ENCODE measurements at regions not wholly inside any gene's neighbourhood (a gene's known extent, or its start where the extent isn't known, plus 50 kb on each side); places are given as distances from the start of the nearest gene placed in this dataset.

DNA sequence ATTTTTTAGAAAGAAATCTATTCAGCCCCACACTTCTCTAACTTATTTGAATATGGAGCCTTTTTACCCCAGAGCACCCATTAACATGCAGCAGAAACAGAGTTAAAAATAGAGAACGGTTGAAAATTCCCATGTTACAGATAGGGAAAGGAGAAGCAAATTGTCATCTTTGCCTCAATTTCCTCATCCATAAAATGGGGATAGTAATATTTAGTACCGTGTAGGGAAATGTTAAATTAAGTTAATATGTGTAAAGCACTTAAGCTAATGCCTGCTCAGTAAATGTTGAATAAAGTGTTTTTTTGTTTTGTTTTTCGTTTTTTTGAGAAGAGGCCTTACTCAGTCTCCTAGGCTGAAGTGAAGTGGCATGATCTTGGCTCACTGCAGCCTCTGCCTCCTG is 50.3 kb downstream of the NAV1 start:
- DNase-seq (ENCODE audit: missing footprints) (no peak), ATAC-seq (no peak)
- intact Hi-C loops (cut with DNase I), result no loop called here

DNA sequence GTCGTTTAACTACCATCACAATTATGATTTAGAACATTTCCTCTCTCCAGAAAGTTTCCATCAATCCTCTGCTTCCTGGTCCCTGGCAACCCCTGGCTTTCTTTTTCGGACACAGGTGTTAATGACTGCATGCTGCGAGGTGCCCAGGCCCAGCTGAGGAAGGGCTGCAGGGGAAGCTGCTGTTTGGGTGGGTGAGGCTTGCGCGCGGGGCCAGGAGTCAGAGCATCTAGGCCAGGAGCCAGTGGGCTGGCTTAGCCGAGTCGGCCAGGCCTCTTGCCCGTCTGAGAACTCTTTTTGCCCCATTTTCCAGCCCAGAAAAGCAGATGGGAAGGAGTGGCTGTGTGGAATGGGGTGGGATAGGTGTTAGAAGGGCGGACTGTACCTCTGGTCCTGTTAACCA is 51.5 kb downstream of the NAV1 start:
- intact Hi-C loops (cut with DNase I), result no loop called here
- DNase-seq (ENCODE audit: missing footprints), result no peak
- ATAC-seq, result no peak

DNA sequence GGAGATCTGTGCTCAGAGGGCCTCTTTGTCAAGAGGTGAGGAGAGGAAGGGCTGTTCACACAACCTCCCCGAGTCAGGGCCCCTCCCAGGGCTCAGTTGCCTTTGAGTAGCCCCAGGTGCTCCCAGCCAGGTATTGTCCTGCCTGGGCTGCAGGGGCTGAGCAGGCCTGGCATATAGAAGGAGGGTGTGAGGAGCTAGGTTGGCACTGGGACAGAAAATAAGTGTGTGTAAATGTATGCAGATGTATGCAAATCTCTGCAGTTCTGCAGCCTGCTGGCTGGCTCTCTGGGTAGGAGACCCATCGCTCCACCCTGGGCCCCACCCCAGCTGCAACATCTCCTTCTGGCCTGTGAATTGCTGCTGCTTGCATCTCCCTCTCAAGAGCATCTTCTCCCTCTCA is 52.4 kb downstream of the NAV1 start:
- intact Hi-C loops (cut with DNase I), result no loop called here
- ATAC-seq (no peak), DNase-seq (ENCODE audit: missing footprints) (no peak)

DNA sequence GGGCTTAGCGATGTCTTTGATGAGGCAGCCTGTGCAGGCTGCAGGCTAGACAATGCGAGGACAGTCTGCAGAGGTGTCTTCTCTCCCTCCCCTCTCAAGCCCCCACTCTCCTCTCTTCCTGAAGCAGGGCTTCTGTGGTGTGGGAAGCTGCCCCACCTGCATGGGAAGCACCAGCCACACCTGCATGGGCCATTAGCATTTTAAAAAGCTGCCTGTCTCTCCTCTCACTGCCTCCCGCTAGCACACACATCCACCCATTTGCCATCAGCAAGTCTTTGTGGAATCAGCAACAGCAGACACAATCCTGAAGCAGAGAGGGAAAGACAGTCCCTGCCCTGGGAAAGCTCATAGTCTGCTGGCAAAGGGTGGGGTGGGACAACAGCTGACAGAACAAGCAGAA is 53.1 kb downstream of the NAV1 start:
- ATAC-seq (no peak), DNase-seq (ENCODE audit: missing footprints) (no peak)
- intact Hi-C loops (cut with DNase I), result no loop called here

DNA sequence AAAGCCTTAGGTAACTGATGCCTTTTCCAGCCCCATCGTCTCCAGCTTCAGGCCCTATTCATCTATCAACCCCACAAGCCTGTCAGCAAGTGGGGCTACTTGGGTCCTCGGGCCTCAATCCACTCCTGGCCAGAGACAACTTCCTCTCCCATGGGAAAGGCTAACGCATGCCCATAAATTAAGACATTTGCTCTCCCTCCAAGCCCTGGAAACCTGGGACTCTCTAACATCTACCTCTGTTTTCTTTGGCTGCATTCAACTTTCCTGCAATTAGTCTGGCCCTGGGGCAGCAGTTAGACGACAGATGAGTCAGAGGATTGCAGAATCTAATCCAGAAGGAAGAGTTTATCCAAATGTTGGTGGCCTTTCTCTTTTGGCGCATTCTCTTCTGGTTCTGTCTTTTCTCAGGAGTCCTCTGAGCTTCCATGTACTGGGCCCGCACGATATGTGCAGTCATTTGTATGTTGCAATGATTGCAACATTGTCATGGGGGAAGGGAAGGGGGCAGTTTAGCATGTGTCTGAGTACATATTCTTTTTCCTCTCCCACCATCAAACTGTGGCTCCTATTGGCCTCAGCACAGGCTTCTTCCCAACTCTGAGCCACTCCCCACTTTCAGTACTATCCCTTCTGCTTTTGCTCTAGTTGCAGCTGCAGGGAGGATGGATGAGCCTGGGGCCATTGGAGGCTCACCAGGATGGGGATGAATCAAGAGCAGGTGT is 54.4 kb downstream of the NAV1 start:
- peak; percentile 89 for ATAC-seq
- intact Hi-C loops (cut with DNase I), result no loop called here
- DNase-seq (ENCODE audit: missing footprints), result no peak

DNA sequence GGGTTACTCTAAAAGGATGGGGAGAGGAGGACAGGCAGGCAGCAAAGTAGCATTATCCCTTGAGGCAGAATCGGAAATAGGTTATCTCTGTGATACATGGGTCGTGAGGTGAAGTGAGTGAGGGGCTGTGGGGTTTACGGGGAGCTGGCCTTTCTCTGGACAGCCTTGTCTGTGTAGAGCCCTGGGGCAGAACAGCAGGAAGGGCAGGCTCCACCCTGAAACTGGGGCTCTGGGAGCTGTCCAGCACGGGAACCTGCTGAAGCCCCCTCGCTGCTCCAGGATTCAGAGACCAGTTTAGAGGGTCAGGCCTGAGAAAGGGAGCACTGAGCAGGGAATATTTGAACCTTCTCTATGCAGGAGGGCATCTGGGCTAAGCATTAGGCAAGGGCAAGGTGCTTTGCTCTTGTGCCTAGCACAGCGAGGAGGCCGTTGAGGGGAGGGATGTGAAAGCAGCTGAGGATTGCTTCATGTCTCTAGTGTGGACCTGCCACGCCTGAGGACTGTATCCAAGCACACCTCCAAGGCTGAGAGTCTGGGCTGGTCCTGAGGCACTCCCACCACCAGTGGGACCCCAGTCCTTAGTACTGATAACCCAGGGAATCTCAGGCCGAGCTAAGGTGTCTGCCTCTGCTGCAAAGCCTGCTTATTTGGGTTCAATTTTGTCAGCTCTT is 55.8 kb downstream of the NAV1 start:
- intact Hi-C loops (cut with DNase I), result no loop called here
- ATAC-seq (no peak), DNase-seq (ENCODE audit: missing footprints) (no peak)

DNA sequence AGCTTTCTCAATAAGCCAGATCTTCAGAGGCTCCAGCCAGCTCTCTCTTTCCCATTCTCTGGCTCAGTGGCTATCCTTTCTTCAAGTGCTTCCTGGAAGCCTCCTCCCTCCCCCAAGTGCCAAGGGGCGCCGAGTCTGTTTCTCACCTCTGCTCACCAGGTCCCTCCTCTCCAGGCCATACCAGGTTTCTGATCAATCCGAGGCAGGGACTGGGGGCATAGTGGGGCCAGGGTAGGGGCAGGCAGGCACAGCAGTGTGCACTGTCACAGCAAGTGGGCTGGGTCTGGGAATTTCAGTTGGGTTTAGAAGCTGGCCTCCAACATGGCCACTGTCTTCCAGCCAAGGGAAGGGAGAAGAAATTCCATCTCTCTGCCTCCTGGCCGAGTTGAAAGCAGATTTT is 56.5 kb downstream of the NAV1 start:
- no peak for DNase-seq (ENCODE audit: missing footprints)
- ATAC-seq, result no peak

DNA sequence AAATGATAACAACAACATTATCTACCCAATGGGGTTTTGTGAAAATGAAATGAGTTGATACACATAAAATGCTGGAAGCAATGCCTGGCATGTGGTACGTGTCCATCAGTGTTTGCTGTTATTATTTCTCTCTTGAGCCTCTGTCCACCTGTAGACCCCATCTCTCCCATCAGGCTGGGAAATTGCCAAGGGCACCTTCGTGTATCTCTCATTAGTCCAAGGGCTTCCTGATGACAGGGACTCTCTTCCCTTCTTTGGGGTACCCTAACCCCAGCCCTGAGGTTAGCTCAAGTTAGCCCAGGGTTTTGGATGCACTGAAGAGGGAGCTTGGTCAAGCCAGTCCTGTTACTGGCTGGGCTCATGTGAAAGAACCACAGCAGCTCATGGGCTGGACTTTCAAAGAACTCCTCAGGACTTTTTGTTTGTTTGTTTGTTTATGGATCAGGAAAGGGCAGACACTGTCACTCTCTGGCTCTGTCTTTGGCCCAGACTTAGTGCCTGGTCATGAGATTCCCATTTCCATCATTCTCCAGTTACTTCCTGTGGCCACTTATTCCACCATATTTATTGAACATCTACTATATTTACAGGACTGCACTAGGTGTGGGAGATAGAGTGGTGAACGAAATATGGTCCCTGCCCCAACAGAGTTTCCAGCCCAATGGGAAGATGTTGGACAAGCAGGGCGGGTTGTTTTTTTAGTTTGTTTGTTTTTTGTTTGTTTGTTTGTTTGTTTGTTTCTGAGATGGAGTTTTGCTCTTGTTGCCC is 57.4 kb downstream of the NAV1 start:
- intact Hi-C loops (cut with DNase I), result loop anchor here (2.0 kb wide), 1 partner anchor 27 kb away; no protein-coding TSS in a partner anchor

More for the DNA sequence above, 56.5 kb downstream of the NAV1 start:
- intact Hi-C loops (cut with DNase I), result no loop called here

DNA sequence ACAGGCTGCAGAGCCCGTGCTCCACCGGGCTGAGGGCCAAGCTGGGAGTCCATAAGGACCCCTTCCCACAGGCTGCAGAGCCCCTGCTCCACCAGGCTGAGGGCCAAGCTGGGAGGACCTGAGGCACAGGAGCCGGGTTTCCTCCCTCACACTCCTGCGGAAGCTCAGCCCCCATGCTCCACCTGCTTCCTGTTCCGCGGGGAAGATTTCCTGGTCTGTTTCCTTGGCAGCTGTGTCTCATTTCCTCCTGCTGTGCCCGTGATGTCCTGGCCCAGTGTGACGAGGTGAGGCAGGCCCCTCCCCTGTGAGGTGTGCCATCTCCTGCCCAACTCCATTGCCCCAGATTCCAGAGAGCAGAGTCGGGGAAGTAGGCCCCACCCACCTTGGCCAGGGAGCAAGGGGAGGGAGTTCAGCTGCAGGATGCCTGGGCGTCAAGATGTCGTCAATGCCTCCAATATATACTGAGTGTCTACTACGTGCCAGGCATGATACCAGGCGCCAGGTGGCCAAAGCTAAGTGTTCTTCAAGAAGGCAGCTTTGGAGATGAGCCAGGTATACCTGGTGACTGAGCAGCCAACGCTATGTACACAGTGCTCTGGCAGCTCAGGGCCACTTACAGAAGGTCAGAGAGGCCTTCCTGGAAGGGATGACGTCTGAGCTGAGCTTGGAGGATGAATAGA is 58.8 kb downstream of the NAV1 start:
- ATAC-seq (no peak), DNase-seq (ENCODE audit: missing footprints) (no peak)
- intact Hi-C loops (cut with DNase I), result loop anchor here (2.0 kb wide), 1 partner anchor 29 kb away; no protein-coding TSS in a partner anchor

More for the DNA sequence above, 57.4 kb downstream of the NAV1 start:
- ATAC-seq, result no peak
- no peak for DNase-seq (ENCODE audit: missing footprints)

DNA sequence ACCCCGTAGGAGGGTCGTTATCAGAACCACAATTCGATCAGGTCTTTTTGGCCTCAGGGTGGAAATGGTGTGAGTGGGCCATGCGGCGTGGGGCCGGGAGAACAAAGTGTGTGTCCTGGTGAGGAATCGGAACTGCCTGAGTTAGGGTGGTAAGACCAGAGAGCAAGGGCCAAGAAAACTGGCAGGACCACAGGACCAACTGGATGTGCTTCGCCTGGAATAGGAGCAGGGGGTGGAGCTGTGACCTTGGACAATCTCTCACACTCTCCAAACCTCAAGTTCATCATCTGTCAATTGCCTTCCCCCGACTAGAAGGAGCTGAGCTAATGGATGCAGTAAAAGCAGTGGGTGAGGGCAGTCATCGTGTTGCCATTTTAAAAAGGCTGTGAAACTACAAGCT is 59.5 kb downstream of the NAV1 start:
- intact Hi-C loops (cut with DNase I), result no loop called here
- DNase-seq (ENCODE audit: missing footprints) (no peak), ATAC-seq (no peak)

DNA sequence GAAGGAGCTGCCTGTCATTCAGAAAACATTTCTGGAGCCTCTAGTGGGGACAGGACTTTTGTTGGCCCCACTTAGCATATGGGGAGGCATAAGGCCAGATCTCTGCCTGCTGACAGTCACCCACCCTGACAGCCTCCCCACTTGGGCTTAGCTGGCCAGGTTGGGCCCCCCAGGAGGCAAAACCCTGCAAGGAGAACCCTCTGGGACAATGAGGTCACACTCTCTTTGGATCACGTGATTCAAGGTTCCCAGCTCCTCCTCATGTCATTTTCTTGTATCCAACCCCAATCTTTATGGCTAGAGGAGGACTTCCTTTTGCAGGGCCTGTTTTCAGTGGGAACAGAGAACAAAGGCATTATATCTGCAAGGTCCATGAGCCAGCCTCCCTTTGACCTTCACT is 60.0 kb downstream of the NAV1 start:
- DNase-seq (ENCODE audit: missing footprints) (no peak), ATAC-seq (no peak)
- intact Hi-C loops (cut with DNase I), result no loop called here

DNA sequence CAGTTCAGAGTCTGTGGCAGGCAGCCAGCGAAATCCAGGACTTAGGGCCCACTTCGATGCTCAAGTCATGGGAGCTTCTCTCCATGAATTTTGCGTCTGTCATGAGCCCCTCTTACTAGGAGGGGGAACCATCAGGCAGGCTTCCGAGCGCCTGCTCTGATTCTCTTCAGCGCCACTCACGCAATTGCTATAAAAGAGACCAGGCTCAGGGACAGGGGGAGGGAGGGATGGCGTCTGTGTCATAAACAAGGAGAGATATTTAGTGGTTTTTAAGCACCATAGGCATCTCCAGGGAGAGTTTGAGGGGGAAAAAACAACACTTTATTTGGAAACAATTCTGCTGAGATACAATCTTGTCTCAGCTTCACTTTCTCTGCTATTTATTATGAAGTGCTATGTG is 60.6 kb downstream of the NAV1 start:
- DNase-seq (ENCODE audit: missing footprints) (no peak), ATAC-seq (no peak)
- intact Hi-C loops (cut with DNase I), result no loop called here

DNA sequence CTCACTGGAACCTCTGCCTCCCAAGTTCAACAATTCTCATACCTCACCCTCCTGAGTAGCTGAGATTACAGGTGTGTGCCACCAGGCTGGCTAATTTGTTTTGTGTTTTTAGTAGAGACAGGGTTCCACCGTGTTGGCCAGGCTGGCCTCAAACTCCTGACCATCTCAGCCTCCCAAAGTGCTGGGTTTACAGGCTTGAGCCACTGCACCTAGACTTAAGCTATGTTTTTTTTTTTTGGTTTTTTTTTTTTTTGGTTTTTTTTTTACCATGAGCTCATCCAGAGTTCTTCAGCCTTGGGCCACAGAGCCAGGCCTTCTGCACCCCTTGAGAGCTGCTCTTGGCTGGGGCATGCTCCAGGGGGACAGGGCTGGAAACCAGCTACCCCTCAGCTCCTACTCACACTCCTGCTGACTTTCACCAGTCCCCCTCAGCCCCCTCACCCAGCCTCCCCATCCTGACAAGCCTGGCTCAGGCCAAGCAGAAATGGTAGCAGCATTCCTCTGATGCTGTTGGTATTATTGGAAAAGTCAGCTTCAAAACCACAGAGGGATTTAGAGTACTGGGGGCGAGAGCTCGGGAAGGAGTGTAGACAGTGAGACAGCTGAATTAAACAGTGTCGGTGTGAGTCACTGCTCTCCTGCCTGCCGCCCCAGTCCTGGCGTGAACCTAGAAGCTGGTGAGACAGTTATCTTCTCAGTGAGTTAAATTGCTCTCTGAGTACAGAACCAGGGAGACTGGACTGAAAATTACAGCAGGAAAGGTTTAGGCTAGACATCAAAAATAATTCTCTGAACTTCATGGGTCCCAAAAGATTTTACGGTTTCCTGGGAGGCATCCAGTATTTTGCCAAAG is 63.7 kb downstream of the NAV1 start:
- intact Hi-C loops (cut with DNase I), result no loop called here
- DNase-seq (ENCODE audit: missing footprints) (no peak), ATAC-seq (peak; percentile 24)

DNA sequence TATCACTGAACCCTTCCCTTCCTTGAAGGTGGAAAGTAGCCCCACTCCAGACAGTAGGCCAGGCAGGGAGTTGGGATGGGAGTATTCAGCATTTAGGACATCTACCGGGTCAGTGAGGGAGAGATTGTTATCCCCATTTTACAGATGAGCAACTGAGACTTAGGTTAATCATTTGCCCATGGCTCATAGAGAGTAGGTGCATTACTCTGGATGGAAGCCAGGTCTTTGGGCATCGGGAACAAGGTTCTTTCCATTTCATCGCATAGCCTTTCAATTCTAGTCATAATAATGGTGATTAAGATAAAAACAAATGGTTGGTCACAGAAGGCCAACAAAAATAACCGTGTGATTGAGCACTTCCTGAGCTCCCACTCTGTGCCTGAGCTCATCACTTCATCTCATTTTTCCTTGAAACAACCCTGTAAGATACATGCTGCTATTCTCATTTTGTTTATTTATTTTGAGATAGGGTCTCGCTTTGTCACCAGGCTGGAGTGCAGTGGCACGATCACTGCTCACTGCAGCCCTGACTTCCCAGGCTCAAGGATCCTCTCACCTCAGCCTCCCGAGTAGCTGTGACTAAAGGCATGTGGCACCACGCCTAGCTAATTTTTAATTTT is 64.8 kb downstream of the NAV1 start:
- intact Hi-C loops (cut with DNase I), result no loop called here
- ATAC-seq (no peak), DNase-seq (ENCODE audit: missing footprints) (no peak)

DNA sequence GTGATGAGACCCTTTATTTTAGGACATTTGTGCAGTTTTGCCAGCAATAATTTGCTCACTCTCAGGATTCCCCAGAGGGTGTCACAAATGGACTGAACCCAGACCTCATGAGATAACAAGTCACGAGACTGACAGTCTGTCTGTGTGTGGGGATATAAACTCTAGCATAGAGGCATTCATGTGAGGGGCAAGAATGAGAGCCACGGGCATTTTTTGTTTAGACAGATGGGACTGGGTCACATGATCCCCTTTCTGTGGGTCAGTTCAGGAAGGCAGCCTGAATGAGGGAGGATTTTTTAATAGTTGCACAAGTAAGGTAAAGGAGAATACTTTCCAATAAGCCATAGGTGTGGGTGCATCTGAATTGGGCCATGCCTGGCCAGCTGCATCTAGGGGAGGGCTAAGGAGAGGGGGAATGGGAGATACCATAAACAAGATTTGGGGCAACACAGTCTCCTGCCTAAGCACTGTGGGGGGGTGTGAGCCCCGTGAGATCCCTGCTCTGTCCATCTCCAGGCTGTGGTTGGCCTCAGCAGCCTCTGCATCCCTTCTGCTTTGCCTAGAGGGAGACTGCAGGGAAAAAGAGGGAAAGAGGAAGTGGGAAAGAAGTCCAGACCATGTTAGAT is 66.6 kb downstream of the NAV1 start:
- ATAC-seq (no peak), DNase-seq (ENCODE audit: missing footprints) (no peak)
- intact Hi-C loops (cut with DNase I), result no loop called here

DNA sequence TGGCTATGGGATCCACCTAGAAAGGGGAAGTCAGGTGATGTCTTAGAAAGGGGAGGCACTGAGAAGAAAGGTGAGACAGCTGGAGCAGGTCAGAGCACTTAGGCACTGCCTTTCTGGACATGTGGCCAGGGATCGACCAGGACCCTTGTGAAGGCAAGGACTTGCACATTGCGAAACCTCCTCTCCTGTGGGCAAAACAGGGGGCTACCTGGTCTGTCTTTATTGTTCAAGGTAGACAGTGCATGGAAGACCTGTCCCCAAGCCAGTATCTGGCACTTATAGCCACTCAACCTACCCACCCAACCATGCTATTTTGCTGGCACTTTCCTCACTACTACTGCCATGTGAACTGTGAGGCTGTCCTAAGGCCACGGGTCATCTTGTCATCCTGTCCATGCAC is 67.2 kb downstream of the NAV1 start:
- no peak for DNase-seq (ENCODE audit: missing footprints)
- ATAC-seq, result no peak
- intact Hi-C loops (cut with DNase I), result no loop called here

DNA sequence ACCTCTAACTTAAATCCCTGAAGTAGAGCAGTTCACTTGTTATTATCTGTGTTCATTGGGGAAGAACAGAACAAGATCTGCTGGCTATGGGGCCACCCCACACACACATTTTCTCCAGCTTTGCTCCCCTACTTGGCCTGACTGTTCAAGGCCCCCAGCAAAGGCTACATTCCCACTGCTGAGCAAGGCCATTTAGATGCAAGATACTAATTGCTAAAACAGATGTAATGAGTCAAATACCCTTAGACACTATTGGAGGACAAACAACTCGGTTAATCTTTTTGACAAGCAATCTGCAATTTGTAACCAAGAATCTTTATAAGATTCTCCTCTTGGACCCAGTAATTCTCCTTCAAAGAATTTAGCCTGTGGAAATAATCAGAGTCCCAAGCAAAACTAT is 67.7 kb downstream of the NAV1 start:
- intact Hi-C loops (cut with DNase I), result no loop called here
- ATAC-seq, result no peak
- no peak for DNase-seq (ENCODE audit: missing footprints)
